ENCODE measurements at regions not wholly inside any gene's neighbourhood (a gene's known extent, or its start where the extent isn't known, plus 50 kb on each side); places are given as distances from the start of the nearest gene placed in this dataset.

- Histone ChIP-seq H3K4me3 (no peak overlapping the region), H3K27ac (no peak overlapping the region), H3K36me3 (no peaks in the 10 kb centered on the region), H3K27me3 (no peaks in the 10 kb centered on the region), H3K4me1 (no peaks in the 10 kb centered on the region), H3K9me3 (peaks cover 0 to 4% (median 0%) of the 10 kb centered on the region in 4 donors)
- intact Hi-C loops (cut with DNase I; ENCODE audit: low total_unique reads): no loop called here
- TF ChIP-seq POLR2AphosphoS5 (IDR thresholded peaks at IDR 0.05): no peak
- no peak for DNase-seq
- WGBS, 5 donors: 90 to 94% (median 92%) methylated on average over 3 of the region's 3 CpGs
Measured at GRCh38 chr3:116873142-116873541, 163.6 kb downstream of the TUSC7 start.

GRCh38 chr3:116877968-116878367, 168.4 kb downstream of the TUSC7 start:
- WGBS, 5 donors: 87 to 92% (median 91%) methylated on average over 3 of the region's 3 CpGs
- peaks cover 0 to 4% (median 0%) of the 10 kb centered on the region in 4 donors for H3K9me3 ChIP-seq
- intact Hi-C loops (cut with DNase I; ENCODE audit: low total_unique reads): no loop called here
- DNase-seq: no peak
- no peaks in the 10 kb centered on the region for H3K36me3 ChIP-seq
- no peak for TF ChIP-seq EP300 (IDR thresholded peaks at IDR 0.05)
- no peak for TF ChIP-seq POLR2AphosphoS5 (IDR thresholded peaks at IDR 0.05)
- TF ChIP-seq POLR2A (IDR thresholded peaks at IDR 0.05): no peak
- TF ChIP-seq CTCF (IDR thresholded peaks at IDR 0.05): no peak
- H3K27ac ChIP-seq: no peak overlapping the region
- no peaks in the 10 kb centered on the region for H3K27me3 ChIP-seq
- H3K4me3 ChIP-seq: no peak overlapping the region
- H3K4me1 ChIP-seq: no peaks in the 10 kb centered on the region

GRCh38 chr3:116886202-116886893, 176.8 kb downstream of the TUSC7 start:
- H3K9me3 ChIP-seq: no peaks in the 10 kb centered on the region
- H3K4me3 ChIP-seq: no peak overlapping the region
- H3K27me3 ChIP-seq: no peaks in the 10 kb centered on the region
- DNase-seq: no peak
- intact Hi-C loops (cut with DNase I; ENCODE audit: low total_unique reads): no loop called here
- 60 to 67% (median 64%) methylated on average over 4 of the region's 4 CpGs for WGBS, 5 donors
- no peak overlapping the region for H3K27ac ChIP-seq
- no peak for TF ChIP-seq CTCF (IDR thresholded peaks at IDR 0.05)
- no peak for TF ChIP-seq POLR2AphosphoS5 (IDR thresholded peaks at IDR 0.05)
- TF ChIP-seq EP300 (IDR thresholded peaks at IDR 0.05): no peak
- TF ChIP-seq POLR2A (IDR thresholded peaks at IDR 0.05): no peak
- no peaks in the 10 kb centered on the region for H3K36me3 ChIP-seq
- H3K4me1 ChIP-seq: no peaks in the 10 kb centered on the region

- Histone ChIP-seq H3K27me3 (no peaks in the 10 kb centered on the region), H3K4me1 (peaks cover 0 to 5% (median 2%) of the 10 kb centered on the region in 4 donors), H3K4me3 (no peak overlapping the region), H3K9me3 (no peaks in the 10 kb centered on the region), H3K27ac (no peak overlapping the region), H3K36me3 (no peaks in the 10 kb centered on the region)
- WGBS, 5 donors: 61 to 81% (median 75%) methylated on average over 2 of the region's 2 CpGs
- intact Hi-C loops (cut with DNase I; ENCODE audit: low total_unique reads): no loop called here
- TF ChIP-seq EP300 (IDR thresholded peaks at IDR 0.05) (no peak), POLR2AphosphoS5 (IDR thresholded peaks at IDR 0.05) (no peak), CTCF (IDR thresholded peaks at IDR 0.05) (no peak), POLR2A (IDR thresholded peaks at IDR 0.05) (no peak)
- DNase-seq: no peak
Measured at GRCh38 chr3:116896116-116896515, 186.5 kb downstream of the TUSC7 start.

GRCh38 chr3:116897382-116897781, 187.8 kb downstream of the TUSC7 start:
- no peak overlapping the region for H3K4me3 ChIP-seq
- 87 to 93% (median 89%) methylated on average over 3 of the region's 3 CpGs for WGBS, 5 donors

More at GRCh38 chr3:116897382-116897781, 187.8 kb downstream of the TUSC7 start:
- intact Hi-C loops (cut with DNase I; ENCODE audit: low total_unique reads): no loop called here
- Histone ChIP-seq H3K27ac (no peak overlapping the region), H3K27me3 (no peaks in the 10 kb centered on the region), H3K36me3 (no peaks in the 10 kb centered on the region), H3K4me1 (peaks cover 0 to 5% (median 2%) of the 10 kb centered on the region in 4 donors), H3K9me3 (no peaks in the 10 kb centered on the region)
- TF ChIP-seq POLR2A (IDR thresholded peaks at IDR 0.05) (no peak), CTCF (IDR thresholded peaks at IDR 0.05) (no peak), POLR2AphosphoS5 (IDR thresholded peaks at IDR 0.05) (no peak), EP300 (IDR thresholded peaks at IDR 0.05) (no peak)
- no peak for DNase-seq
